ENCODE measurements at regions not wholly inside any gene's neighbourhood (a gene's known extent, or its start where the extent isn't known, plus 50 kb on each side); places are given as distances from the start of the nearest gene placed in this dataset.

DNA sequence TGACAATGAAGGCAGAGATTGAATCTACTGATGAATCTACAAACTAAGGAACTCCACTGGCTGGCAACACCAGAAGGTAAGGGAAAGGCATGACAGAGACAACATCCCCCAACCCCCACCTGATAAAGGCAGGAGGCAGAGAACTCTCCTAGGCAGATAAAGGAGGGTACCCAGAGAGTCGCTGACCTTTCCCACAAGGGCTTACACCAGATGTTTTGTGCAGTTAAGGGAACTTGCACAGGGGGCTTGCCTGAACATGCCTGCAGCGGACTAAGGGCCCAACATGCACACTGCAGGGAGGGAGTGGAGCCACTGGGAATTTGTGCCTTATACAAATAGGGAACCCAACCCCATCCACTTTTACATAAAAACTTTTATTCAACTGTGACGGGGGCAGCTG lies 1996.9 kb upstream of the RAG2 start:
- Mint-ChIP-seq H3K9me3 (no peaks in the 10 kb centered on the region), H3K4me3 (no peak overlapping the region), H3K27me3 (ENCODE audit: low read depth) (no peaks in the 10 kb centered on the region; the same call in 1 of the 2 replicates), H3K4me1 (no peaks in the 10 kb centered on the region), H3K36me3 (ENCODE audit: insufficient read depth in 1 of 3, low read depth in 3 of 3) (no peaks in the 10 kb centered on the region; a peak in 1 of 7 replicates), H3K27ac (no peak overlapping the region)
- no peak overlapping the region for H3K27ac ChIP-seq (ENCODE audit: insufficient read length, low read depth, low read length)
- no peak overlapping the region for H3K14ac ChIP-seq (ENCODE audit: insufficient read depth, low read length)
- H2AK5ac ChIP-seq (ENCODE audit: insufficient read length, low read length), result no peak overlapping the region
- H2BK20ac ChIP-seq (ENCODE audit: low read depth, low read length, poor library complexity, severe bottlenecking), result no peak overlapping the region
- no peak overlapping the region for H2BK12ac ChIP-seq (ENCODE audit: insufficient read length, low read depth, low read length)
- H2AFZ ChIP-seq (ENCODE audit: low read length), result peak overlapping the region; percentile 16
- TF ChIP-seq, protein P1, sequence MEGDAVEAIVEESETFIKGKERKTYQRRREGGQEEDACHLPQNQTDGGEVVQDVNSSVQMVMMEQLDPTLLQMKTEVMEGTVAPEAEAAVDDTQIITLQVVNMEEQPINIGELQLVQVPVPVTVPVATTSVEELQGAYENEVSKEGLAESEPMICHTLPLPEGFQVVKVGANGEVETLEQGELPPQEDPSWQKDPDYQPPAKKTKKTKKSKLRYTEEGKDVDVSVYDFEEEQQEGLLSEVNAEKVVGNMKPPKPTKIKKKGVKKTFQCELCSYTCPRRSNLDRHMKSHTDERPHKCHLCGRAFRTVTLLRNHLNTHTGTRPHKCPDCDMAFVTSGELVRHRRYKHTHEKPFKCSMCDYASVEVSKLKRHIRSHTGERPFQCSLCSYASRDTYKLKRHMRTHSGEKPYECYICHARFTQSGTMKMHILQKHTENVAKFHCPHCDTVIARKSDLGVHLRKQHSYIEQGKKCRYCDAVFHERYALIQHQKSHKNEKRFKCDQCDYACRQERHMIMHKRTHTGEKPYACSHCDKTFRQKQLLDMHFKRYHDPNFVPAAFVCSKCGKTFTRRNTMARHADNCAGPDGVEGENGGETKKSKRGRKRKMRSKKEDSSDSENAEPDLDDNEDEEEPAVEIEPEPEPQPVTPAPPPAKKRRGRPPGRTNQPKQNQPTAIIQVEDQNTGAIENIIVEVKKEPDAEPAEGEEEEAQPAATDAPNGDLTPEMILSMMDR (conservative IDR thresholded peaks at IDR 0.05), result no peak
- H3K4ac ChIP-seq (ENCODE audit: low read depth, low read length), result no peak overlapping the region
- no peaks in the 10 kb centered on the region for H3K79me1 ChIP-seq (ENCODE audit: insufficient read depth, low read depth, low read length, poor library complexity, severe bottlenecking)
- H3K27me3 ChIP-seq (ENCODE audit: insufficient read depth, low read length), result no peaks in the 10 kb centered on the region
- no peaks in the 10 kb centered on the region for H3K23me2 ChIP-seq (ENCODE audit: insufficient read length, low read depth, low read length, poor library complexity, severe bottlenecking)
- no peak overlapping the region for H4K91ac ChIP-seq (ENCODE audit: insufficient read length, low read depth, low read length)
- H3K79me2 ChIP-seq (ENCODE audit: insufficient read depth, low read length), result no peaks in the 10 kb centered on the region
- H2BK5ac ChIP-seq (ENCODE audit: insufficient read length, low read length), result no peak overlapping the region
- no peak overlapping the region for H2BK15ac ChIP-seq (ENCODE audit: low read depth, low read length)
- H2BK120ac ChIP-seq (ENCODE audit: low read depth, low read length, poor library complexity, severe bottlenecking), result no peak overlapping the region
- no peak overlapping the region for H3K56ac ChIP-seq (ENCODE audit: insufficient read length, low read depth, low read length)
- WGBS (ENCODE audit: extremely low coverage, insufficient read length, low lambda C conversion rate), result no CpG with 5 or more reads among the region's 3 CpGs
- H4K5ac ChIP-seq (ENCODE audit: insufficient read length, low read depth, low read length), result no peak overlapping the region
- H3K9ac ChIP-seq (ENCODE audit: extremely low read depth, insufficient read length, low read length), result no peak overlapping the region
- H3K4me1 ChIP-seq (ENCODE audit: insufficient read depth, low read length), result no peaks in the 10 kb centered on the region
- no peaks in the 10 kb centered on the region for H4K20me1 ChIP-seq (ENCODE audit: control insufficient read depth, insufficient read depth, insufficient read length)
- no peak overlapping the region for H3K23ac ChIP-seq (ENCODE audit: insufficient read length, low read depth, low read length)
- H4K8ac ChIP-seq (replicated peaks; ENCODE audit: insufficient read length, low read depth, low read length), result no peak overlapping the region
- no peak overlapping the region for H3K18ac ChIP-seq (ENCODE audit: insufficient read length, low read depth, low read length)
- no peak for DNase-seq
- no peaks in the 10 kb centered on the region for H3K9me3 ChIP-seq (ENCODE audit: control insufficient read depth, low read depth, low read length)
- no peak overlapping the region for H3K4me2 ChIP-seq (ENCODE audit: insufficient read depth, insufficient read length, low read length)
- no peak overlapping the region for H3T11ph ChIP-seq (ENCODE audit: low read length)
